ENCODE measurements at regions not wholly inside any gene's neighbourhood (a gene's known extent, or its start where the extent isn't known, plus 50 kb on each side); places are given as distances from the start of the nearest gene placed in this dataset.

DNA sequence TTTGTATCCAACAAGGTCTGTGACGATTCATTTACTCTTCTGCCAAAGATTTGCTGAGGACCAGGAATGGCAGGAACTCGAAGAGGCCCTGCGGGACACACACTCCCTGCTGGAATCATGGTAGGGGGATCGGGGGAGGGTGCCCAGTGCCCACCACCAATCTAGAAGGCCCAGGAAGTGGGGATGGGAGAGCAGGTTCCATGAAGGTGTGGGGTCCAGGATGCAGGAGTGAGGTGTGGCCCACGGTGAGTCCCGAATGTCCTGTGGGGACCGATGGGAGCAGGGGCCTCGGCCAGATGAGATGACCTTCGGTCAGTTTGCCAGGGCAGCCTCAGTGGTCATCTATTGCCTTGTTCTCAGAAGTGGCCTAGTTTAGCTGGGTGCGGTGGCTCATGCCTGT, 492.7 kb downstream of the BRD1 start:
- TF ChIP-seq, protein P1, sequence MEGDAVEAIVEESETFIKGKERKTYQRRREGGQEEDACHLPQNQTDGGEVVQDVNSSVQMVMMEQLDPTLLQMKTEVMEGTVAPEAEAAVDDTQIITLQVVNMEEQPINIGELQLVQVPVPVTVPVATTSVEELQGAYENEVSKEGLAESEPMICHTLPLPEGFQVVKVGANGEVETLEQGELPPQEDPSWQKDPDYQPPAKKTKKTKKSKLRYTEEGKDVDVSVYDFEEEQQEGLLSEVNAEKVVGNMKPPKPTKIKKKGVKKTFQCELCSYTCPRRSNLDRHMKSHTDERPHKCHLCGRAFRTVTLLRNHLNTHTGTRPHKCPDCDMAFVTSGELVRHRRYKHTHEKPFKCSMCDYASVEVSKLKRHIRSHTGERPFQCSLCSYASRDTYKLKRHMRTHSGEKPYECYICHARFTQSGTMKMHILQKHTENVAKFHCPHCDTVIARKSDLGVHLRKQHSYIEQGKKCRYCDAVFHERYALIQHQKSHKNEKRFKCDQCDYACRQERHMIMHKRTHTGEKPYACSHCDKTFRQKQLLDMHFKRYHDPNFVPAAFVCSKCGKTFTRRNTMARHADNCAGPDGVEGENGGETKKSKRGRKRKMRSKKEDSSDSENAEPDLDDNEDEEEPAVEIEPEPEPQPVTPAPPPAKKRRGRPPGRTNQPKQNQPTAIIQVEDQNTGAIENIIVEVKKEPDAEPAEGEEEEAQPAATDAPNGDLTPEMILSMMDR (IDR thresholded peaks at IDR 0.05), result no peak
- TF ChIP-seq POLR2AphosphoS5 (IDR thresholded peaks at IDR 0.05; ENCODE audit: low read depth, low read length) (no peak), SIN3A (IDR thresholded peaks at IDR 0.05; ENCODE audit: borderline replicate concordance, insufficient read depth, low read depth, low read length) (no peak), TCF7L2 (IDR thresholded peaks at IDR 0.05; ENCODE audit: low read depth, low read length) (no peak)

Measured in Panc1 (cell line).